MCF 10A (cell line): ENCODE measurements at regions not wholly inside any gene's neighbourhood (a gene's known extent, or its start where the extent isn't known, plus 50 kb on each side); places are given as distances from the start of the nearest gene placed in this dataset.
A peak's percentile ranks its signal among the peaks of the same experiment; 100 is the strongest.

Experiments used
- BruUV-seq: library from RNA; stranded (reverse); fragments of 400-500 nt; replicated peaks from 2 replicates; lab custom pipeline; 2021; lab: Mats Ljungman, UMichigan
- CTCF ChIA-PET: fragments of 300-600 bp; sonication (Branson Sonifier 250); formaldehyde crosslinking; extraction: SDS; loops from one replicate; lab custom pipeline; 2021; ENCODE audit warnings: antibody characterized with exemption, inconsistent platforms; lab: Yijun Ruan, JAX
- POLR2A ChIA-PET: fragments of 300-600, 350-650 bp; sonication (Branson Sonifier 250); formaldehyde crosslinking; extraction: SDS; loops from one replicate; lab custom pipeline; 2020; ENCODE audit warnings: antibody characterized with exemption, inconsistent platforms; lab: Yijun Ruan, JAX
- DNase-seq: peaks from one replicate; pipeline ENCODE4 v3.0.0-alpha.2; 2018; ENCODE audit not compliant: unreplicated experiment
- H3K27ac Mint-ChIP-seq: one replicate; pipeline ENCODE4 v1.8.0; 2022; ENCODE audit warnings: mild to moderate bottlenecking, low read depth, mixed read lengths; ENCODE audit not compliant: unreplicated experiment
- H3K27me3 Mint-ChIP-seq: one replicate; pipeline ENCODE4 v1.8.0; 2022; ENCODE audit warnings: mixed read lengths; ENCODE audit not compliant: insufficient read depth, unreplicated experiment
- H3K36me3 Mint-ChIP-seq: one replicate; pipeline ENCODE4 v1.8.0; 2022; ENCODE audit warnings: mild to moderate bottlenecking, moderate library complexity, mixed read lengths; ENCODE audit not compliant: insufficient read depth, unreplicated experiment
- H3K4me1 Mint-ChIP-seq: one replicate; pipeline ENCODE4 v1.8.0; 2022; ENCODE audit warnings: mixed read lengths; ENCODE audit not compliant: insufficient read depth, unreplicated experiment
- H3K4me3 Mint-ChIP-seq: one replicate; pipeline ENCODE4 v1.8.0; 2022; ENCODE audit warnings: mild to moderate bottlenecking, moderate library complexity, mixed read lengths; ENCODE audit not compliant: unreplicated experiment
- H3K9me3 Mint-ChIP-seq: one replicate; pipeline ENCODE4 v1.8.0; 2022; ENCODE audit warnings: mixed read lengths; ENCODE audit not compliant: unreplicated experiment
- CTCF ChIP-seq: fragments of 200-600 bp; IDR thresholded peaks from one replicate; pipeline ENCODE4 v1.8.0; 2022; ENCODE audit warnings: antibody characterized with exemption, mild to moderate bottlenecking; ENCODE audit not compliant: unreplicated experiment
- intact Hi-C: fragments of 100-400 bp; cut with micrococcal nuclease; formaldehyde crosslinking; loops from 2 replicates; pipeline ENCODE4 v1.14.1; 2022

- no TSS peak for BruUV-seq
- Mint-ChIP-seq H3K4me1 (peaks cover 32% of the 10 kb centered on the region), H3K27me3 (no peaks in the 10 kb centered on the region), H3K36me3 (no peaks in the 10 kb centered on the region), H3K27ac (no peak overlapping the region), H3K9me3 (no peaks in the 10 kb centered on the region), H3K4me3 (no peak overlapping the region)
- TF ChIP-seq CTCF: no peak
- peak; percentile 30 for DNase-seq
- POLR2A ChIA-PET: no interaction called here
- CTCF ChIA-PET: interaction anchor here (0.6 to 1.8 kb wide), 7 partner anchors 11 to 547 kb away, joined by 3 to 6 read pairs (median 3); no protein-coding TSS in a partner anchor
- intact Hi-C loops: loop anchor here (10.0 kb wide), 1 partner anchor 630 kb away; no protein-coding TSS in a partner anchor
Observed at GRCh38 chr10:10235003-10235402, 782.7 kb upstream of the CELF2 start.

- ChIA-PET POLR2A (no interaction called here), CTCF (interaction anchor here (0.6 kb wide), 1 partner anchor 13 kb away, joined by 6 read pairs; no protein-coding TSS in a partner anchor)
- no peak overlapping the region for H3K4me3 Mint-ChIP-seq
- H3K9me3 Mint-ChIP-seq: peaks cover 25% of the 10 kb centered on the region
- no TSS peak for BruUV-seq
- no peak for DNase-seq
- H3K4me1 Mint-ChIP-seq: no peaks in the 10 kb centered on the region
- H3K36me3 Mint-ChIP-seq: peaks cover 6% of the 10 kb centered on the region
- no peak for TF ChIP-seq CTCF
- intact Hi-C loops: no loop called here
- H3K27ac Mint-ChIP-seq: no peak overlapping the region
- H3K27me3 Mint-ChIP-seq: no peaks in the 10 kb centered on the region
Observed at GRCh38 chr10:10247585-10247984, 770.1 kb upstream of the CELF2 start.

GRCh38 chr10:10256860-10257259 is 760.8 kb upstream of the CELF2 start:
- Mint-ChIP-seq H3K4me1 (no peaks in the 10 kb centered on the region), H3K27ac (no peak overlapping the region), H3K9me3 (peaks cover 9% of the 10 kb centered on the region), H3K36me3 (no peaks in the 10 kb centered on the region), H3K27me3 (no peaks in the 10 kb centered on the region), H3K4me3 (no peak overlapping the region)
- ChIA-PET CTCF (no interaction called here), POLR2A (no interaction called here)
- no peak for TF ChIP-seq CTCF
- intact Hi-C loops: no loop called here
- no peak for DNase-seq
- no TSS peak for BruUV-seq

- Mint-ChIP-seq H3K4me1 (no peaks in the 10 kb centered on the region), H3K4me3 (no peak overlapping the region), H3K27ac (no peak overlapping the region), H3K27me3 (no peaks in the 10 kb centered on the region), H3K36me3 (no peaks in the 10 kb centered on the region), H3K9me3 (peaks cover 8% of the 10 kb centered on the region)
- CTCF ChIA-PET: no interaction called here
- intact Hi-C loops: no loop called here
- DNase-seq: no peak
- POLR2A ChIA-PET: no interaction called here
- TF ChIP-seq CTCF: no peak
- BruUV-seq: no TSS peak
Observed at GRCh38 chr10:10259013-10259412, 758.7 kb upstream of the CELF2 start.
